HUES64 (cell line): ENCODE measurements at regions not wholly inside any gene's neighbourhood (a gene's known extent, or its start where the extent isn't known, plus 50 kb on each side); places are given as distances from the start of the nearest gene placed in this dataset.

Experiments used
- H3K27ac ChIP-seq: 2 replicates; pipeline ENCODE4 v1.7.0; 2013; ENCODE audit warnings: low read depth, low read length, inconsistent platforms
- H3K27me3 ChIP-seq: 2 replicates; pipeline ENCODE4 v1.6.1; 2013; ENCODE audit warnings: mild to moderate bottlenecking, low read length; ENCODE audit not compliant: insufficient read depth
- H3K36me3 ChIP-seq: 2 replicates; pipeline ENCODE4 v1.6.1; 2013; ENCODE audit warnings: mild to moderate bottlenecking, low read length; ENCODE audit not compliant: insufficient read depth
- H3K4me1 ChIP-seq: 2 replicates; pipeline ENCODE4 v1.6.1; 2013; ENCODE audit warnings: mild to moderate bottlenecking, low read length, moderate library complexity; ENCODE audit not compliant: insufficient read depth
- H3K4me3 ChIP-seq: 2 replicates; pipeline ENCODE4 v1.5.1; 2013; ENCODE audit warnings: mild to moderate bottlenecking, low read length, moderate library complexity
- H3K9ac ChIP-seq: 2 replicates; pipeline ENCODE4 v1.6.1; 2013; ENCODE audit warnings: mild to moderate bottlenecking, low read depth, low read length
- H3K9me3 ChIP-seq: 2 replicates; pipeline ENCODE4 v1.6.1; 2013; ENCODE audit warnings: low read depth, low read length; ENCODE audit not compliant: insufficient read depth
- WGBS: fragments of 150-250, 120-280 bp; methylation state at CpG from one replicate; pipeline ENCODE4 v1.1.7; 2013; ENCODE audit warnings: missing lambda C conversion rate; 5-methylcytosine and 5-hydroxymethylcytosine counted together

GRCh38 chr5:96157841-96158291, 196.2 kb upstream of the ELL2 start:
- H3K27ac ChIP-seq, result no peak overlapping the region
- no peaks in the 10 kb centered on the region for H3K9me3 ChIP-seq
- 86% methylated on average over 3 of the region's 3 CpGs for WGBS

GRCh38 chr5:96157077-96157780, 195.6 kb upstream of the ELL2 start:
- H3K9me3 ChIP-seq, result no peaks in the 10 kb centered on the region
- no peaks in the 10 kb centered on the region for H3K36me3 ChIP-seq
- no peak overlapping the region for H3K27ac ChIP-seq
- 90% methylated on average over 4 of the region's 4 CpGs for WGBS
- H3K9ac ChIP-seq, result no peak overlapping the region
- H3K27me3 ChIP-seq, result no peaks in the 10 kb centered on the region
- H3K4me1 ChIP-seq, result peaks cover 19% of the 10 kb centered on the region
- H3K4me3 ChIP-seq, result no peak overlapping the region

More at GRCh38 chr5:96157841-96158291, 196.2 kb upstream of the ELL2 start:
- H3K36me3 ChIP-seq, result no peaks in the 10 kb centered on the region
- H3K4me3 ChIP-seq, result no peak overlapping the region
- no peak overlapping the region for H3K9ac ChIP-seq
- no peaks in the 10 kb centered on the region for H3K27me3 ChIP-seq
- peaks cover 19% of the 10 kb centered on the region for H3K4me1 ChIP-seq

GRCh38 chr5:96155147-96155546, 193.5 kb upstream of the ELL2 start:
- Histone ChIP-seq H3K4me1 (peaks cover 19% of the 10 kb centered on the region), H3K27ac (no peak overlapping the region), H3K27me3 (no peaks in the 10 kb centered on the region), H3K9me3 (no peaks in the 10 kb centered on the region), H3K36me3 (no peaks in the 10 kb centered on the region), H3K9ac (no peak overlapping the region), H3K4me3 (no peak overlapping the region)
- 92% methylated on average over 2 of the region's 2 CpGs for WGBS

- H3K27ac ChIP-seq, result no peak overlapping the region
- no peaks in the 10 kb centered on the region for H3K27me3 ChIP-seq
- H3K4me1 ChIP-seq, result peaks cover 5% of the 10 kb centered on the region; the same call in 1 of the 2 replicates
- H3K36me3 ChIP-seq, result no peaks in the 10 kb centered on the region
- no peak overlapping the region for H3K9ac ChIP-seq
- H3K9me3 ChIP-seq, result no peaks in the 10 kb centered on the region
- WGBS, result 91% methylated on average over 2 of the region's 2 CpGs
- no peak overlapping the region for H3K4me3 ChIP-seq
These were observed 190.2 kb upstream of the ELL2 start for GRCh38 chr5:96151891-96152290.

DNA sequence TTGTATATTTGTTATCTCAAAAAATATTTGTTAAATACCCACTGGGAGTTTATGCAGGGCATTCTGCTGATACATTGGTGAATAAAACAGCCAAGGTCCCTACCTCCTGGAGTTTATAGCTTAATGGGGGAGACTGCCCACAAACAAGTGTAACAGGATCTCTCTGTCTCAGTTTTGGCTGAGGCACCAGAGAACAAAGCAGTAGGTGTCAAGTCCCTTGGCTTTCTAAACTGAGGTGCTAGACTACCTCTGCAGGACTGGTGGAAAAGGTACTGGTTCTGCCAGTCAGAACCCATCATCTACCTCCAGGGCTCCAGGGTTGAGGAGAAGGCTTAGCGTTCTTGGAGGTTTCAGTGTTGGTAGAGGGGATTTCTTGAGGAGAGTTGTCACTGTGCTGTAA, 188.4 kb upstream of the ELL2 start:
- no peak overlapping the region for H3K27ac ChIP-seq
- no peaks in the 10 kb centered on the region for H3K36me3 ChIP-seq
- WGBS, result no CpG with 5 or more reads among the region's 1 CpG
- H3K4me3 ChIP-seq, result no peak overlapping the region
- no peak overlapping the region for H3K9ac ChIP-seq
- H3K9me3 ChIP-seq, result no peaks in the 10 kb centered on the region
- H3K4me1 ChIP-seq, result peaks cover 19% of the 10 kb centered on the region
- H3K27me3 ChIP-seq, result no peaks in the 10 kb centered on the region

DNA sequence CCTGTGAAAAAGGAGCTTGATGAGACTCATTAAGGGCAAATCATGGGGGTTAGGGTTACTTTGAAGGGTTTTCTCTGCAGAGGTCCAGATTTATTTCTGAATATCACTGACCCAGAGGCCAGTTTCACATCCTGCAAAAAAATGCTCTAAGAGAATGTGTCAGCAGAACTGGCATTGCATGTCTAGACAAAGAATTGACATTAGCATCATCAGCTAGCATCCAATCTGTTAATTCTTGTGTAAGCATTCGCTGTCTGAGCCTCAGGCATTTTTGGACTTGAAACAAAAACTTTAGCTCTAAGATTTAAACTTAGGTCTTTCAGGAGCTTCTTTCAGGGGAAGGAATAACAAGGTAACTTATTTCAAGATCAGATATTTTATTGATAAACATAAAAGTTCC, 187.9 kb upstream of the ELL2 start:
- WGBS, result 100% methylated on average over 1 of the region's 1 CpG
- H3K9ac ChIP-seq, result no peak overlapping the region
- H3K4me3 ChIP-seq, result no peak overlapping the region
- H3K27me3 ChIP-seq, result no peaks in the 10 kb centered on the region
- H3K27ac ChIP-seq, result no peak overlapping the region
- H3K9me3 ChIP-seq, result no peaks in the 10 kb centered on the region
- H3K36me3 ChIP-seq, result no peaks in the 10 kb centered on the region
- peaks cover 23% of the 10 kb centered on the region for H3K4me1 ChIP-seq

GRCh38 chr5:96149021-96149420, 187.4 kb upstream of the ELL2 start:
- Histone ChIP-seq H3K27me3 (no peaks in the 10 kb centered on the region), H3K36me3 (no peaks in the 10 kb centered on the region), H3K9ac (no peak overlapping the region), H3K9me3 (no peaks in the 10 kb centered on the region), H3K4me1 (peaks cover 27% of the 10 kb centered on the region), H3K27ac (no peak overlapping the region), H3K4me3 (no peak overlapping the region)
- WGBS, result 94% methylated on average over 1 of the region's 2 CpGs

DNA sequence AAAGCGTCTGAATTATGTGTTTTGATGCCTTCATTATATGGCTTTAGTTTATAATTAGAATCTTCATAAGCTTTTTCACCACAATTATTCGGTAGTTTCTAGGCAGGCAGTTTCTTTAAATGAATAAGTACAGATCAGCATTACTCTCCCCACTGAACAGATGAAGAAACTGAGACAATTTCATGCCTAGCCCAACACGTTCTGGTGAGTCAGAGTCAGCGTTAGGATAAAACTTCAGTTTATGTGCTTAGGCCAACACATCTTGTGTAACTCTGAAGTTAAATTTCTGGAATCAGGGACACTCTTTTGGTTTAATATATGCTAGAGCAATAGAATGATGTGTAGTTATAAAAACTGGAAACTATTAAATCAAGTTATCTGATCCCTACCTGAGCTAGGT, 186.7 kb upstream of the ELL2 start:
- no peaks in the 10 kb centered on the region for H3K27me3 ChIP-seq
- H3K4me1 ChIP-seq, result peaks cover 33% of the 10 kb centered on the region
- 94% methylated on average over 4 of the region's 4 CpGs for WGBS
- no peak overlapping the region for H3K4me3 ChIP-seq
- H3K9ac ChIP-seq, result no peak overlapping the region
- H3K27ac ChIP-seq, result no peak overlapping the region
- H3K36me3 ChIP-seq, result no peaks in the 10 kb centered on the region
- no peaks in the 10 kb centered on the region for H3K9me3 ChIP-seq

GRCh38 chr5:96147866-96148265, 186.2 kb upstream of the ELL2 start:
- Histone ChIP-seq H3K27me3 (no peaks in the 10 kb centered on the region), H3K9ac (no peak overlapping the region), H3K9me3 (no peaks in the 10 kb centered on the region), H3K4me1 (peaks cover 37% of the 10 kb centered on the region), H3K4me3 (no peak overlapping the region), H3K36me3 (no peaks in the 10 kb centered on the region), H3K27ac (no peak overlapping the region)
- WGBS, result 93% methylated on average over 2 of the region's 2 CpGs

DNA sequence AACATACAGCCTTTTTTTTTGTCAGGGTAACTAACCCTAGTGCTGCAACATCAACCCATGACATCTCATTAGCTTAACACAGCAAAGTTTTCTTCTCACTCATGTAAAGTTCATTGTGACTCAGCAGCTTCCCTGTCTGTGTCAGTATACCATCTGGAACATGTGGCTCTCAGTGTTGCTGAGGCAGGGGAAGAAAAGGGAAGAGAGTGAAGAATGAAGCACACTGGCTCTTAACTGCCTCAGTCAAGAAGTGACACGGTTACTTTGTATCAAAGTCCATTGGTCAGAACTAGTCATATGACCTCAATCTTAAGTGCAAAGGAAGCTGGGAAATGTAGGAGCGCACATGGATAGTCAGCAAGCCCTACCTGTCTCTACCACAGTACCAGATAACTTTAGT, 185.0 kb upstream of the ELL2 start:
- peaks cover 37% of the 10 kb centered on the region for H3K4me1 ChIP-seq
- 79% methylated on average over 2 of the region's 2 CpGs for WGBS
- no peaks in the 10 kb centered on the region for H3K36me3 ChIP-seq
- no peak overlapping the region for H3K4me3 ChIP-seq
- no peak overlapping the region for H3K27ac ChIP-seq
- no peak overlapping the region for H3K9ac ChIP-seq
- H3K27me3 ChIP-seq, result no peaks in the 10 kb centered on the region
- H3K9me3 ChIP-seq, result no peaks in the 10 kb centered on the region

- WGBS, result 45% methylated on average over 3 of the region's 3 CpGs
- Histone ChIP-seq H3K4me1 (peaks cover 33% of the 10 kb centered on the region), H3K9me3 (no peaks in the 10 kb centered on the region), H3K9ac (no peak overlapping the region), H3K4me3 (no peak overlapping the region), H3K36me3 (no peaks in the 10 kb centered on the region), H3K27ac (peak overlapping the region; percentile 25; the same call in 1 of the 2 replicates), H3K27me3 (no peaks in the 10 kb centered on the region)
These were observed 182.6 kb upstream of the ELL2 start for GRCh38 chr5:96144289-96144688.

DNA sequence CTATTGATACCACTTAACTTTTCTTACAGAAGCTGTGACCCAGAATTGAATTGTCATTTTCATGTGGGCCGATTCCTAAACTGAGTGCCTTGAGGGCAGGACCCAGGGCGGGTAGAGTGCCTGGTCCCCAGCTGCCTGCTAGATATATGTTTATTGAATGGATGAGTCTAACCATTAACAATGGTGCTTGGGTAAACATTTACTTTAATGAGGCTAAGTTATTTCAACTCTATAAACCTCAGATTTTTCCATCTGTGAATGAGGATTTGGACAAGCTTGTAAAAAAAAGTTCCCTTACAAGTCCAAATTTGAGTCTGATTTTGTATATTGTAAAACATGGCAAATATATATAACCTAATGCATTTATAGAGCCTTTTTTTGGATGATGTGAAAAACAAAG, 181.8 kb upstream of the ELL2 start:
- no peak overlapping the region for H3K4me3 ChIP-seq
- H3K27ac ChIP-seq, result no peak overlapping the region
- no peaks in the 10 kb centered on the region for H3K36me3 ChIP-seq
- no peak overlapping the region for H3K9ac ChIP-seq
- H3K27me3 ChIP-seq, result no peaks in the 10 kb centered on the region
- H3K9me3 ChIP-seq, result no peaks in the 10 kb centered on the region
- peaks cover 33% of the 10 kb centered on the region for H3K4me1 ChIP-seq
- 87% methylated on average over 2 of the region's 2 CpGs for WGBS
